GDM1 (cell line): ENCODE measurements at regions not wholly inside any gene's neighbourhood (a gene's known extent, or its start where the extent isn't known, plus 50 kb on each side); places are given as distances from the start of the nearest gene placed in this dataset.
"Not testable (repeated sequence)": the region's sequence is repeated elsewhere in the genome, so short reads cannot be mapped to it uniquely, and the experiment has no call there.

Experiments
- DNase-seq: peaks from one replicate; lab custom pipeline; 2025; lab: John Stamatoyannopoulos, UW

DNA sequence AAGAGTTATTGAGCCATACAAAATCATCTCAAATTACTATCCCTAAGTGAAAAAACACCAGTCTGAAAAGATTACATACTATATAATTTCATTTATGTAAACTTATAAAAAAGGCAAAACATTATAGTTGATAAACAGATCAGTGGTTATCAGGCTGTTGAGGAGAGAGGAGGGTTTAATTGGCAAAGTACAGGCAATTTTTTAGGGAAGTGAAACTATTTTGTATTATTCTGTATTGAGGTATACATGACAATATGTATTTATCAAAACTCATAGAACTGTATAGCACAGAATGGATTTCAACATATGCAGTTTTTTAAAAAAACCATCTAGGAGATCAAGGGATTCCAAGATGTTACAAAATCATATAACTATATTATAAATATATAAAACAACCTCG, 403.7 kb downstream of the LTN1 start:
- DNase-seq = no peak

DNA sequence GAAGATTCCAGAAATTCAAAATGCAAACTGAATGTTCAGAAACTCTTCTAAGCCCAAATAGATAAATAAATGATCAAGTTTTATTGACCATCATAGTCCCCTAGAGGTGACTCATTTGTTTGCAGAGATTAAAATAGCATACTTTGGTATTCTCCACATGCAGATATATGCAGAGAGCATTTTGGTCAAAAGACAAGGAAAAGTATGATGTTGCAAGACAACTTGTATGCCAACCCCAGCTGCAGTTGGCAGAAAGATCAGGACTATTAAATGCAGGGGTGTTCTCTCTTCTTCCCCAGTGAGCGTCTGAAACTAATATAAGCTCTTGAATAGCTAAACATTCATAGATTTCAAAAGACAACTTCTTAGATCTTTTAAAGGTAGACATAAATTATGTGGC, 404.9 kb downstream of the LTN1 start:
- no peak for DNase-seq

DNA sequence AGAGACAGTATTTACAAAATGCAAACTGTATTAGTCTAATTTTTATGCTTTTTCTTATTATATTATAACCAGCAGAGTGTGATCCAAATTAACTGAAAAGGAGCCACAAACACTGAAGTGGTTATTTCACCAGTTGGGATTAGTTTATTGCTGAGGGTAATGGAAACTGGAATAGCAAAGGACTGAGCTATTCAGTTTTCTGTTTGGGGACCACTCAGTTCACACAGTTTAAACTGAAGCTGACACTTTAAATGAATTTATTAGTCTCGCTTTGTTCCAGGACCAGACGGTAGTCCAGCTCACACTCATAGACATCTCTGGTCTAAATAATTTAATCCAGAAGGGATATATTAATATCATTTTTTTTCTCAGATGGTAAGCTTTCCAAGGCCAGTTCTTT, 410.7 kb downstream of the LTN1 start:
- no peak for DNase-seq

DNA sequence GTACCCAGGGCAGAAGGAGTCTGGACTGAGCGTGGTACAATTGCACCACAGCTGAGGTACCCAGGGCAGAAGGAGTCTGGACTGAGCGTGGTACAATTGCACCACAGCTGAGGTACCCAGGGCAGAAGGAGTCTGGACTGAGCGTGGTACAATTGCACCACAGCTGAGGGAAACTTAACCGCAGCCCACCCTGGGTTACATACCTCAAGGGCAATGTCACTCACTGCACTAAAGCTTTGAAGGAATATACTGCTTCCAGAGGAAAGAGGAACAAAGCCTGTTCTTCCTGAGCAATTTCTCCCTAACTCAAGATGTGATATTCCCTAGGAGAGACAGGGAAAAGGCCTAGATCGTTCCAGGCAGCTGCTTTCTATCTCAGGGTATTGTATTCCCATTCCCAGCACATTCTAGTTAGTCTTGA, 411.4 kb downstream of the LTN1 start:
- not testable (repeated sequence) for DNase-seq

DNA sequence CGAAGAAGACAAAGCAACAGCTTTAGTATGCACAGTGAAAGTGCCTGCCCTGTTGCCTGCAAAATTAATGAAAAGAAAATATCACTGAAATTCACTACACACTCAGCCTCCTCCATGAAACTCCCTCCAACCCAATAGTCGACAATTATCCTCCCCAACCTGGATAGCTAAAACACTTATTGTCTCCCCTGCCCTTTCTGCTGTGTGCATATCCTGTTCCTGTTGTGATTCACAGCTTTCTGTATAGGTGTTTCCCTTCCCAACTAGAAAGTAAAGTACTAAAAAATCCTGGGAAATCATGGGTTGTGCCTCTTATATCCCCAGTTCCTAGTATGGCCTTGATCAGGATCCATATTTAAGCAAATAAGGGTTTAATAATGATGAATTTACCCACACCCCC, 412.1 kb downstream of the LTN1 start:
- no peak for DNase-seq

DNA sequence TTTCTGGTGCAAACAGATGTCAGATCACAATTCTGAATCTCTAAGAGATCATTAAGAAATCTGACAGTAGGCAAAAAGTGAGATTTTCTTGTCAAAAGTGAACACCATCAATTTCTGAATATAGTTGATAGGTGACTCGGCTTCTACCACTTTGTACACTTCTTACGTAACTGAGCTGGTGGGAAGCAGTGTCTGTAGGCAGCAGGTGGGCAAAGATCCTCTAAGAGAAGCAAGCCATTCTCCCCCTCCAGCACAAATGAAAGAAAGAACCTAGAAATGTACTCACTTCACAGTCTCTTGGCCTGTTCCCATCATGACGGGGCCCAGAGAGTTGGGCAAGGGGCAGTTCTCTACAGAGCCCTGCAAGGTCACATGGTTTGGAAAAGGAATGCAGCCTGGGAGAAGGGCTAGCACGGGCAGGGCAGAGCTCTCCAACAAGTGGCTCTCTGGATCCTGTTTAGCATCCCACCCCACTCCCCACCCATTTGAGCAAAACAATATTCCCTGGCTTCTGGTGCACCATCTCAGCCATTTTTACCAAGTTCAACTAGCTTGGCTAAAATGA, 412.6 kb downstream of the LTN1 start:
- no peak for DNase-seq

DNA sequence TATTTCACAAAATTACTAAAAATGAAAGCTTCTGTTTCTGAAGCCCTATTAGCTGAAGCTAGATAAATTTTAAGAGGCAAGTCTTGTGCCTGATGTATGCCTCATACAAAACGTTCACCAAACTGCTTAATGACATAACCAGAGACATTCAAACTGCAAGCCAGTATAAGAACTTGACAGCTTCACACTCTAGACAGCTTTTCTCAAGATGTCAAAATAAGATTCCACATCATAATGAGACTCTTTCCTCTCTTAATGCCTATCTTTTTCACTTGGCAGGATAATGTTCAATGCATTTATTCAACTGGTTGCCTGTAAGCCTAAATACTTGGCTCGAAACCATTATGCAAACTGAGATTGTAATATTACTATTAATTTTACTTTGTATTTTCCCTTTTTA, 424.0 kb downstream of the LTN1 start:
- no peak for DNase-seq

DNA sequence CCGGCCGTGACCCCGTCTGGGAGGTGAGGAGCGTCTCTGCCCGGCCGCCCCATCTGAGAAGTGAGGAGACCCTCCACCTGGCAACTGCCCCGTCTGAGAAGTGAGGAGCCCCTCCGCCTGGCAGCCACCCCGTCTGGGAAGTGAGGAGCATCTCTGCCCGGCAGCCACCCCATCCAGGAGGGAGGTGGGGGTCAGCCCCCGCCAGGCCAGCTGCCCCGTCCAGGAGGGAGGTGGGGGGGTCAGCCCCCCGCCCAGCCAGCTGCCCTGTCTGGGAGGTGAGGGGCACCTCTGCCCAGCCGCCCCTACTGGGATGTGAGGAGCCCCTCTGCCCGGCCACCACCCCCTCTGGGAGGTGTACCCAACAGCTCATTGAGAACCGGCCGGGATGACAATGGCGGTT, 428.7 kb downstream of the LTN1 start:
- DNase-seq = not testable (repeated sequence)

DNA sequence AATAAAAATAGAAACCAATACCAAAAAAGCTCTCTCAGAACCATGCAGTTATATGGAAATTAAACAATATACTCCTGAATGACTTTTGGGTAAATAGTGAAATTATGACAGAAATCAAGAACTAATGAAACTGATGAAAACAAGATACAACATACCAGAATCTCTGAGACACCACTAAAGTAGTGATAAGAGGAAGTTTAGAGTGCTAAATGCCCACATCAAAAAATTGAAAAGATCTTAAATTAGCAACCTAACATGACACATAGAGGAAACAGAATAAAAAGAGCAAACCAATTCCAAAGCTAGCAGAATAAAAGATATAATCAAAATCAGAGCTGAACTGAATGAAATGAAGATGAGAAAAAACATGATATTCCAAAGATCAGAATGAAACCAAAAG, 430.9 kb downstream of the LTN1 start:
- no peak for DNase-seq

DNA sequence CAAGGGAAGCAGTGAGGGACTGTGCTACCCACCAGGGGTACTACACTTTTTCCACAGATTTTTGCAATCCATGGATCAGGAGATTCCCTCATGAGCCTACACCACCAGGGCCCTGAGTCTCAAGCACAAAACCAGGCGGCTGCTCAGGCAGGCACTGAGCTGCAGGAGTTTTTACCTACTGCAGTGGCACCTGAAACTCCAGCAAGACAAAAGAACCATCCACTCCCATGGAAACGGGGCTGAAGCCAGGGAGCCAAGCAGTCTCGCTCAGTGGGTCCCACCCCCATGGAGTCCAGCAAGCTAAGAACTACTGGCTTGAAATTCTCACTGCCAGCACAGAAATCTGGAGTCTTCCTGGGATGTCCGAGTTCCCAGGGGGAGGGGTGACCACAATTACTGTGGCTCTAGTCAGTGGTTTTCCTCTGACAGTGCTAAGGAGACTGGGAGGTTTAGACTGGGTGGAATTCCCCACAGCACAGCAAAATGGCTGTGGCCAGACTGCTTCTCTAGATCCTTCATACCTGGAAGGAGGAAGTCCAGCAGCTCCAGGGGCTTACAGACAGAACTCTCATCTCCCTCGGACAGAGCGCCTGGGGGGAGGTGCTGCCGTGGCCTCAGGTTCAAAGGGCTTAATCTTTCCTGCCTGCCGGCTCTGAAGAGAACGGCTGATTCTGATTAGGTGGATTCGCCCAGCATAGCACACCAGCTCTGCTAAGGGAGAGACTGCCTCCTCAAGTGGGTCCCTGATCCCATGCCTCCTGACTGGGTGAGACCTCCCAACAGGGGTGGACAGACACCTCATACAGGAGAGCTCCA, 437.8 kb downstream of the LTN1 start:
- DNase-seq = no peak

DNA sequence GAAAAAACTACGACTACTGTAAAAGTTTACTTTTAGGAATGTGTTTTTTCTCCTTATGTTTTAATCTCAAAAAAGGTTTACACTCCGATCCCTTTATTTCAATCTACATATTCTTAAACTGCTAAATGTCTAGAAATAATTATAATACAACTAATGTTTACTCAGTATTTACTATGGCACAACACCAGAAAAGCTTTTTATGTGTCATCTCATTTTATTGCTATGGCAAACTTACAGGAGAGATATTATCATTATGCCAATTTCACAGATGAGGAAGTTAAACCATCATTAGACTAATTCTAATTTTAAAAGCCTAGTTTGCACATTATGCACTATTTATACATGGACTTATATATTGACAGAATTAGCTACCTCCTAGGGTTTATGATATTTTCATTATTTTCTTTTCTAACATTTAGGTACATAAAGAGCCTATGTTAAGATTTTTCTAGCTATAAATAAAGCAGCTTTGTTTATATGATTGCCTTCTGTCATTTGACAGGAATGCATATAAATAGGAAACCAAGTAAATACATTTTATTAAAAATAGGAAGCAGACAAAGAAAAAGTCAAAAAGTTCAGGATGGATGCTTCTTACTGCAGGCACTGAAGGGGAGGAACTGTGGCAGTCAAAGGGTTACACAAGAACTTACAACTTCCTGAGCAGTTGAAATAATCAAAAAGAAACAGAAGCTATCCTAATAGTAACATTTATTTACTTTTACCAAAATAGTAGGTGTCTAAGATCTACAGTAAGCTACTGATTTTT, 442.4 kb downstream of the LTN1 start:
- no peak for DNase-seq

DNA sequence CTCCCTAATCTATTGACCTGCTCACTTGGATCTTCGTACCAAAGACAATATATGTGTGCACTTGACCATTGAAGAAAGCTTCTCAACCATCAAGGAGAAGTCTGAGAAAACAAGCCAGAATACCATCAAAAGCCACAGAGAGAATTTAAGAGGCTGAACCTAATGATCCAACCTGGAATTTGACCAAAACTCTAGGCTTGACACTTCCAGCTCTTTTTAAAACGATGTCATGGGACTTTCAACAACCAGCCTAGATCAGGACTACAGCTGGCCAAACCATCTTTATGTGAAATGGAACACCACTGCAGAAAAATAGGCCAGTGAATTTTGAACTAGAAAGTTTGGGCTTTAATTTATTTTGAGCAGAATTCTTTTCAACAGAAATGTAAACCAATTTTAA, 444.4 kb downstream of the LTN1 start:
- DNase-seq = no peak

DNA sequence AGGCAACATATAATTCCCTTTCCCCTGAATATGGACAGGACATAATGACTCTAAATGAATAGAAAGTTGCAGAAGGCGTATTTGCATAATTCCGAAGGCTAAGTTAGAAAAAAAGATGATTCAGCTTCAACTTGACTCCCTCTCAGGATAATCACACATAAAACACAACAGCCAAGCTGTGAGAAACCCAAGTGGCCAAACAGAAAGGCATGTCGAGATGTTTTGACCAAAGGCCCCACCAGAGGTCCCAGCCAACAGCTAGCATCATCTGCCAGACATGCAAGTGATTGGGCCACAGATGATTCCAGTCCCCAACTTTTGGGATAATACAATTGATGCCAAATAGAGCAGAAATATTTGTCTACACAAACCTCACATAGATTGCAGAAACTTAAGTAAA, 444.9 kb downstream of the LTN1 start:
- DNase-seq = no peak

DNA sequence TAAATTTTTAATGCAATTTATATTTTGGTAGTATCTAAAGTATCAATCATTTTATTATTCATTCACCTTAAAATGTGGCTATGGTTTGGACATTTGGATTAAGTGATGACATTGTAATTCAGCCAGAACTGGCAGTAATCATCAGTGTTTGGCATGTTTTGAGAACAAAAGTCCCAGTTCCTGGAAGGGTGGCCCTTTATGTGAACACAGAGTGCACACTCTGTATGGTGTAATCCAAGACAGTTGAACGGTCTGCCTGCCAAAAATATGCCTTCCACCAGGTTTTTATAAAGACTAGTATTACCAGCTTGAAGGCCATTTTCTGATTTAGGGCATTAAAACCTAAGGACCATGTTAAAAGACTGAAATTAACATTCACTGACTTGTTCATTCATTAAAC, 448.7 kb downstream of the LTN1 start:
- no peak for DNase-seq

DNA sequence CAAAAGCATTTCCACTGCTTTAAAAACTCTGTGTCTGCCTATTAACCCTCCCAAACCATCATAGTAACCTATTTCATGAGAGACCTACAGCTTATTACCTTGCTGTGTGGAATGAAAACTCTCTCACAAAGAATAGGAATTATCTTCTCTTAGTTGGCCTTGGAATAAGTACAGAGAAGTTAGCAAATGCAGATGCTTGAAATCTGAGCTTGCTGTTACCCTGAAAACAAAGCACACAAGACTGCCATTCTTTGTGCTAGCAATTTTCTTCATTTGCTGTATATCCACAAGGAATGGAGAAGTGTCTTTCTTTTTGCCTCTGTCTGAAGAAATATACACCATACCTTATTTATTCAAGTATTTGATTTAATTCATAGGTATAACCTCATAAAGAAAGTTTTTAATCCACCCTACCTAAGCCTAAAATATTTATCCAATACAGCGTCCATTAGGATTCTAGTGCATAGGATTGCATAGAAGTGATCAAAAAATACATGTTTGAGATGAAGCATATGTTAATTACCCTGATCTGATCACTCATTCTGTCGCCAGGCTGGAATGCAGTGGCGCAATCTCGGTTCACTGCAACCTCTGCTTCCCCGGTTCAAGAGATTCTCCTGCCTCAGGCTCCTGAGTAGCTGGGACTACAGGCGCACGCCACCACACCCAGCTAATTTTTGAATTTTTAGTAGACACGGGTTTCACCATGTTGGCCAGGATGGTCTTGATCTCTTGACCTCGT, 451.1 kb downstream of the LTN1 start:
- DNase-seq = no peak

DNA sequence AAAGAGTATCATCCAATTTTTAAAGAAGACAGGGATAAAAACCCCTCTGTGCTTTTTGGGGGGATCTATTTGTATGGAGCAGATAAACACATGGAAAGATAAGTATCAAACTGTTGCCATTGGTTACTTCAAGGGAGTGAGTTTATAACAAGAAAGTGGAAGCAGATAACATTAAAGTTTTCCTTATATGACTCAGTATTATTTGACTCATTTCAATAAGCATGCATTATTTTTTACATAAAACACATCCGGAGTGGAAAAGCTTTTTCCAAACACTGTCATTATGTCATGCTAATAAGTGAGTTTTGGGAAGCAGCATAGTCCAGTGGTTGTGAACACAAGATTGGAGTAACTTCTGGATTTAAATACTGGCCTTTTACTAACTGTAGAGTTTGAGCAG, 452.2 kb downstream of the LTN1 start:
- DNase-seq = no peak

DNA sequence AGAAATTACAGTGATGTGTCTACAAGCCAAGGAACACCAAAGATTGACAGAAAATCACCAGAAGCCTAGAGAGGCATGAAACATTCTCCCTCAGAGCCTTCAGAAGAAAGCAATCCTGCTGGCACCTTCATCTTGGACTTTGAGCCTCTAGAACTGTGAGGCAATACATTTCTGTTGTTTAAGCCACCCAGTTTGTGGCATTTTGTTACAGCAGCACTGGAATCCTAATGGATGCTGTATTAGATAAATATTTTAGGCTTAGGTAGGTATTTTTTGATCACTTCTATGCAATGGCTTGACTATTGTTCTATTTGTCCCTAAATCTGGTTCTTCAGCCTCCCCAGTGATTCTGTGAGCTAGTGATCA, 453.1 kb downstream of the LTN1 start:
- no peak for DNase-seq

DNA sequence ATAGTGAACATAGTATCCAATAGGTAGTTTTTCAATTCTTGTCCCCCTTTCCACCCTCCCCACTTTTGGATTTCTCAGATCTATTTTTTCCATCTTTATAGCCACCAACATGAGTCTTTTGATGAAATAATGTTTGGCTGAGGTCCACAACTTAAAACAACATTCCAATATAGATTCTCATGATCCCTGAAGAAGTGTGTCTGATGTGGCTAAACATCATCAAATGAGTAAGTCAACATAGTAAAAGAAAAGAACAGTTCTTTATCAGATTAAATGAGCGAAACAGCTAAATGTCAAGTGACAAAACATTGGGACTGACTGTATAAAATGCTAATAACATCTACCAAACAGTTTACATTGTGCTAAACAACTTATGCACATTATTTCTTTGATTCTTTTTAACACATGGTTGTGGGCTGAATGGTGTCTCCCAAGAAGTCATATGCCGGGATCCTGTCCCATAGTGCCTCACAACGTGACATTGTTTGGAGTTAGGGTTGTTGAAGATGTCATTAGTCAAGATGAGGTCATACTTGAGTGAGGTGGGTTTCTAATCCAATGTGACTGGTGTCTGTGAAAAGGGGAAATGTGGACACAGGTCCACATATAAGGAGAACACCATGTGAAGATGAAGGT, 453.6 kb downstream of the LTN1 start:
- no peak for DNase-seq

DNA sequence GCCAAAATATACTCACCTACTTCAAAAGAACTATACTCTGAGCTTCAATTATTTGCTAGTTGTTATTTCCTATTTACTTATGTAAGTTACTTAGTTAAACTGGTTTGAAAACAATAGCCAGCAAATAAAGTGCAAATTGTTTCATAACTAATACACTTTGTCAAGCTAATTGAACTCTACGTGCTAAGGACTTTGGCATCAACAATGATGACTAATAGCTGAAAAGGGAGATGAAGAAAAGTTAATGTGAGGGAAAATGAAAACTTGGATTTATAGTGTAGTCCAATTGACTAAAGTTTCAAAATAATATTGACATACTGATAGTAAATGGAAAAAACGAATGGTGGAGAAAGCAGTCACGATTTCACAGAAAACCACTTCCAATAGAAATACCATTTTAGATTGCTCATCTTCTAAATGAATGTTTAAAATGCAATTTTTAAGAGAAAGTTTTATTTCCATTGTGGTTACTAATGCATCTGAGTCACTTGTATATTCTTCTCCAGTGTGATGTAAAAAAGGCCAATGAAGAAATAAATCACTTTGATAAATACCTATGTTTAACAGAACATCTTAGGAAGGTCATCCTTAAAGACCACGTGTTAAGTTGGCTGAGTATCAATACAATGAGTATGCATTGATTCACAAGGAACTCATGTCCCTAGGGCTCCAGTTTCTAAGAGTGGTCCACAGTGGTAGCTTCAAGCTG, 455.2 kb downstream of the LTN1 start:
- no peak for DNase-seq

DNA sequence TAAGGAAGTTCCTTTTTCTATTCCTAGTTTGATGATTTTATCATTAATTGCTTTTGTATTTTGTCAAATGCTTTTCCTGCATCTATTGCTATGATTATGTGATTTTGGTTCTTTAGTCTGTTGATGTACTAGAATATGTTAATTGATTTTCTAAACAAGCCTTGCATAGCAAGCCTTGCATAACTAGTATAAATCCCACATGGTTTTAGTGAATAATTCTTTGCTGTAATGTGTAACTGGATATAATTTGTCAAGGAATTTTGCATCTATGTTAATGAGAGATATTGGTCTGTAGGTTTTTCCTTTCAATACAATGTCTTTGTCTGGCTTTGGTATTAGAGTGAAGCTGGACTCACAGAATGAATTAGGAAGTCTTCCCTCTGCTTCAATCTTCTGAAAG, 460.2 kb downstream of the LTN1 start:
- DNase-seq = no peak

DNA sequence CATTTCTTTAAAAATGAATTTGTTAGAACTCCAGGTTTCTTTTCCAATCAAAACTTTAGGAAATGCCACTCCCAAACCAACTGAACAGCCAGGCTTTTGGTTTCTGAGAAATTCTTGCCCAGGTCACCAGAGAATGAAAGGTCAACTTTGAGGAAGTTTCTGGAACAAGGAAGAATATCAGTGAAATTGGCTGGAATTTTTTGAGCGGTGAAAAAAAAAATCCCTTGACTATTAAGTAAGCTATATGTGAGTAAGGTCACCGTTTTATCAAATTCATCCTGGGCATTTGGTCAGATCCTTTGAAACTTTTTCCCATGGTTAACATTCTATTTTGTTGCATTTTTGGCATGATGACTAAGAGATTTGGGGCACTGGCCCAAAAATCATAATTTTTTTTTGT, 469.3 kb downstream of the LTN1 start:
- no peak for DNase-seq
